HG03432 (cell line): ENCODE measurements at regions not wholly inside any gene's neighbourhood (a gene's known extent, or its start where the extent isn't known, plus 50 kb on each side); places are given as distances from the start of the nearest gene placed in this dataset.

Source experiments
- ATAC-seq: cut with Tn5 transposase; IDR thresholded peaks from one replicate; pipeline ENCODE4 v1.9.1; 2021; ENCODE audit warnings: mild to moderate bottlenecking, moderate library complexity; ENCODE audit not compliant: unreplicated experiment

GRCh38 chr2:16117791-16118610 is 177.7 kb downstream of the MYCN start:
- ATAC-seq: no peak

GRCh38 chr2:16117021-16117700 is 176.8 kb downstream of the MYCN start:
- ATAC-seq: no peak

- no peak for ATAC-seq
Observed at GRCh38 chr2:16115881-16116830, 175.8 kb downstream of the MYCN start.

- no peak for ATAC-seq
Observed at GRCh38 chr2:16115291-16115690, 174.9 kb downstream of the MYCN start.

- no peak for ATAC-seq
Observed at GRCh38 chr2:16114836-16115235, 174.5 kb downstream of the MYCN start.

GRCh38 chr2:16114070-16114469 is 173.7 kb downstream of the MYCN start:
- ATAC-seq: no peak

GRCh38 chr2:16113568-16113967 is 173.2 kb downstream of the MYCN start:
- no peak for ATAC-seq

GRCh38 chr2:16112972-16113560 is 172.7 kb downstream of the MYCN start:
- ATAC-seq: no peak

GRCh38 chr2:16112251-16112971 is 172.1 kb downstream of the MYCN start:
- no peak for ATAC-seq

GRCh38 chr2:16111838-16112210 is 171.5 kb downstream of the MYCN start:
- no peak for ATAC-seq

GRCh38 chr2:16109821-16110310 is 169.5 kb downstream of the MYCN start:
- ATAC-seq: no peak

- ATAC-seq: no peak
Observed at GRCh38 chr2:16109368-16109820, 169.0 kb downstream of the MYCN start.

GRCh38 chr2:16107246-16107645 is 166.9 kb downstream of the MYCN start:
- no peak for ATAC-seq

GRCh38 chr2:16106619-16107018 is 166.3 kb downstream of the MYCN start:
- ATAC-seq: no peak

- no peak for ATAC-seq
Observed at GRCh38 chr2:16105669-16106281, 165.4 kb downstream of the MYCN start.

- ATAC-seq: no peak
Observed at GRCh38 chr2:16104949-16105668, 164.8 kb downstream of the MYCN start.

- ATAC-seq: no peak
Observed at GRCh38 chr2:16104315-16104948, 164.1 kb downstream of the MYCN start.

- no peak for ATAC-seq
Observed at GRCh38 chr2:16103614-16104314, 163.4 kb downstream of the MYCN start.
